ENCODE measurements at regions not wholly inside any gene's neighbourhood (a gene's known extent, or its start where the extent isn't known, plus 50 kb on each side); places are given as distances from the start of the nearest gene placed in this dataset.
"Not testable (repeated sequence)": the region's sequence is repeated elsewhere in the genome, so short reads cannot be mapped to it uniquely, and the experiment has no call there.

DNA sequence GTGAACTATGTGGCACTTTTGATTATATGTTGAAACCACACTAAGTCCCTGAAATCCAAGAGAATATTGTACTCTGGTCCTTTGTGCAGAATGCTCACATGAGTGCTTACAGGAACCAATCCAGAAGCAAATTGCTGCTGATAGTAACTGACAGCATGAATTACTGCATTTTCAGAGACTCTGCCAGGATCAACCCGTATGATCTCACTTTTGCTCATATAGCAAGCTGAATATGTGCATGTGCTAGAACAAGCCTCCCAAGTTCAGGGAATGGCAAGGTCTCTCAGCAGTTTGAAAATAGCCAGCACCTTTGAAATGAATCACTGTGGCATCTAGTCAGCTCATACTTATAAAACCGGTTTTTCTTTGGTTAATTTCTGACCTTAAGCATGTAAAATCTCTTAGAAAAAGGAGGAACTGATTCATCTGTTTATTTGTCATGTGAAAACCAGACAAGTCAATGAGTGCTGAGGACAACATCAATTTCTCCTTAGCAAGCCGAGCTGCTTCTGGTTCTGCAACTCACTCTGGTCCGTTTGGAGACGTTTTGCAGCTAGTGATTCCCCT, 215.7 kb upstream of the ELL2 start:
- no peak overlapping the region for H2AFZ ChIP-seq (ENCODE audit: low read depth, low read length)
- no peaks in the 10 kb centered on the region for H3K4me1 ChIP-seq (ENCODE audit: insufficient read depth, low read length)
- no peaks in the 10 kb centered on the region for H3K9me3 ChIP-seq (ENCODE audit: low read length)
- no peaks in the 10 kb centered on the region for H3K27me3 ChIP-seq (ENCODE audit: insufficient read depth, low read length)
- H3K4me3 ChIP-seq (ENCODE audit: low read length): no peak overlapping the region
- H3K36me3 ChIP-seq (ENCODE audit: insufficient read depth, low read length): no peaks in the 10 kb centered on the region

DNA sequence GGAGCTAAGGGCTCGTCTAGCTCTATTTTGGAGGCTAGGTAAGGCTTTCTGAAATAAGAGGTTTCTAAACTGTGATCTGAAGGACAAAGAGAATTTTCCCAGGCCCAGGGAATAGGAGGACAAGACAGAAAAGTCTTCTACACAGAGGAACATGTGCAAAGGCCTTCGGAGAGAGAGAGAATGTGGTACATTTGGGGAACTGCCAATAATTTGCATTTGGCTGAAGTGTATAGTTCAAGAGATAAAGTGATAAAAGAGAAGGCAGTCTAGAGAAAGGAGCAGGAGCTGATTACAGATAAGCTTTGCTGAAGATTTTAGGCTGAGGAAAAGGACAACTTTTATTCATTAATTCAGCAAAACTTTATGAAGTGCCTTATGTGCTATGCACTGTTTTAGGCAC, 214.4 kb upstream of the ELL2 start:
- Histone ChIP-seq H3K4me3 (ENCODE audit: low read length) (no peak overlapping the region), H2AFZ (ENCODE audit: low read depth, low read length) (no peak overlapping the region), H3K36me3 (ENCODE audit: insufficient read depth, low read length) (no peaks in the 10 kb centered on the region), H3K27me3 (ENCODE audit: insufficient read depth, low read length) (no peaks in the 10 kb centered on the region), H3K4me1 (ENCODE audit: insufficient read depth, low read length) (no peaks in the 10 kb centered on the region), H3K9me3 (ENCODE audit: low read length) (no peaks in the 10 kb centered on the region)

DNA sequence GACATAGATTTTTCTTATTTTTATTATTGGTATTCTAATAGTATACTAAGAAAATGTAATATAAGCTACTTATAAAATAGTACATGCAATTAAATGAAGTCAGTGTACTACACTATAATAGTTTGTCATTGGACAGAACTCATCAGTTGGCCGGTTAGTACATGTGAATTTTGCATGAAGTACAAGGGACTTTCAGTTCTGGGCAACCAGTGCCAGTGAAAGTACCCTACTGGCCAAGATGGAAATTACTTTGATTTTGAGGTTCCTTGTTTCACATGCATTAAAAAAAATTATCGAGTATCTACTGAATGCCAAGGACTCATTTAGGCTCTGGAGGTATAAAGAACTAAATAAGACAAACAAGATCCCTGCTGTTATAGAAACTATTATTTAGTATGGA, 213.4 kb upstream of the ELL2 start:
- no peaks in the 10 kb centered on the region for H3K36me3 ChIP-seq (ENCODE audit: insufficient read depth, low read length)
- no peaks in the 10 kb centered on the region for H3K4me1 ChIP-seq (ENCODE audit: insufficient read depth, low read length)
- no peak overlapping the region for H3K4me3 ChIP-seq (ENCODE audit: low read length)

DNA sequence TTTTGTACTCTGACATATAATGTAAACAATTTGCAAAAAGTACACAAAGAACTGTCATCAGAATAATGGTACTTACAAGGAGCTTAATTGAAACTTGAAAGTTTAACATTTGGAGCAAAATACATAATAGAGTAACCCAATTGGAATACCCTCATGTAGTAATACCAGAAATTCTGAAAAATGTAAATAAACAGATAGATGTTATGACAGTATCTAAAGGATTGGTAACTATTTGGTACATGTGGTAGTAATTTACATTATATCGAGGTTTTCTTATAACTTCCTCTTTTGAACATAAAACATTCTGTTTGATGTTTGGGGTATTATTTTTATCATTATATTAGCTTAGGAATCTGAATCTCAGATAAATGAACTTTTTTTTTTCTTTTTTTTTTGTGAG, 211.7 kb upstream of the ELL2 start:
- no peaks in the 10 kb centered on the region for H3K27me3 ChIP-seq (ENCODE audit: insufficient read depth, low read length)

More for the DNA sequence above, 213.4 kb upstream of the ELL2 start:
- Histone ChIP-seq H2AFZ (ENCODE audit: low read depth, low read length) (no peak overlapping the region), H3K9me3 (ENCODE audit: low read length) (no peaks in the 10 kb centered on the region), H3K27me3 (ENCODE audit: insufficient read depth, low read length) (no peaks in the 10 kb centered on the region)

DNA sequence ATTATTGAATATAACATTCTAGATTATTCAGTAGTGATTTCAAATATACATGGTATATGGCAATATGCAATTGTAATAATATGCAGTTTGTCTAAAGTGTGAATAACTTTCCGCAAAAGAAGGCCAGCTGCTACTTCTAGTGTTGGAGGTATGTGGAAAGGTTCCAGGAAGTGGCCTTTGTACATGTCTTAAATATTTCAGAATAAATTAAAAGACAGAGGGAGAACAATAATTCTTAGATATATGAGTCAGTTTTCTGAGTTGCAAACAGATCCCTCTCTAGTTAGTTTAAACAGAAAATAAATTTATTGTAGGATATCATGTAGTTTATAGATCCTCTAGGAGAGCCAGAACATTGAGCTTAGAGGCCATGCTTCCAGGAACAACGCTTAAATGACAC, 210.8 kb upstream of the ELL2 start:
- Histone ChIP-seq H2AFZ (ENCODE audit: low read depth, low read length) (no peak overlapping the region), H3K4me1 (ENCODE audit: insufficient read depth, low read length) (no peaks in the 10 kb centered on the region), H3K4me3 (ENCODE audit: low read length) (no peak overlapping the region), H3K9me3 (ENCODE audit: low read length) (no peaks in the 10 kb centered on the region), H3K27me3 (ENCODE audit: insufficient read depth, low read length) (no peaks in the 10 kb centered on the region), H3K36me3 (ENCODE audit: insufficient read depth, low read length) (no peaks in the 10 kb centered on the region)

More for the DNA sequence above, 211.7 kb upstream of the ELL2 start:
- no peak overlapping the region for H3K4me3 ChIP-seq (ENCODE audit: low read length)
- no peaks in the 10 kb centered on the region for H3K4me1 ChIP-seq (ENCODE audit: insufficient read depth, low read length)
- no peaks in the 10 kb centered on the region for H3K36me3 ChIP-seq (ENCODE audit: insufficient read depth, low read length)
- no peaks in the 10 kb centered on the region for H3K9me3 ChIP-seq (ENCODE audit: low read length)
- no peak overlapping the region for H2AFZ ChIP-seq (ENCODE audit: low read depth, low read length)

DNA sequence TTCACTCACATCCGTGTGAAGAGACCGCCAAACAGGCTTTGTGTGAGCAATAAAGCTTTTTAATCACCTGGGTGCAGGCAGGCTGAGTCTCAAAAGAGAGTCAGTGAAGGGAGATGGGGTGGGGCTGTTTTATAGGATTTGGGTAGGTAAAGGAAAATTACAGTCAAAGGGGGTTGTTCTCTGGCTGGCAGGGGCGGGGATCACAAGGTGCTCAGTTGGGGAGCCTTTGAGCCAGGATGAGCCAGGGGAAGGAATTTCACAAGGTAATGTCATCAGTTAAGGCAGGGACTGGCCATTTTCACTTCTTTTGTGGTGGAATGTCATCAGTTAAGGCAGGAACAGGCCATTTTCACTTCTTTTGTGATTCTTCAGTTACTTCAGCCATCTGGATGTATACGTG, 210.3 kb upstream of the ELL2 start:
- H3K4me3 ChIP-seq (ENCODE audit: low read length); H3K27me3 ChIP-seq (ENCODE audit: insufficient read depth, low read length); H2AFZ ChIP-seq (ENCODE audit: low read depth, low read length); H3K4me1 ChIP-seq (ENCODE audit: insufficient read depth, low read length); H3K36me3 ChIP-seq (ENCODE audit: insufficient read depth, low read length); H3K9me3 ChIP-seq (ENCODE audit: low read length): not testable (repeated sequence)

DNA sequence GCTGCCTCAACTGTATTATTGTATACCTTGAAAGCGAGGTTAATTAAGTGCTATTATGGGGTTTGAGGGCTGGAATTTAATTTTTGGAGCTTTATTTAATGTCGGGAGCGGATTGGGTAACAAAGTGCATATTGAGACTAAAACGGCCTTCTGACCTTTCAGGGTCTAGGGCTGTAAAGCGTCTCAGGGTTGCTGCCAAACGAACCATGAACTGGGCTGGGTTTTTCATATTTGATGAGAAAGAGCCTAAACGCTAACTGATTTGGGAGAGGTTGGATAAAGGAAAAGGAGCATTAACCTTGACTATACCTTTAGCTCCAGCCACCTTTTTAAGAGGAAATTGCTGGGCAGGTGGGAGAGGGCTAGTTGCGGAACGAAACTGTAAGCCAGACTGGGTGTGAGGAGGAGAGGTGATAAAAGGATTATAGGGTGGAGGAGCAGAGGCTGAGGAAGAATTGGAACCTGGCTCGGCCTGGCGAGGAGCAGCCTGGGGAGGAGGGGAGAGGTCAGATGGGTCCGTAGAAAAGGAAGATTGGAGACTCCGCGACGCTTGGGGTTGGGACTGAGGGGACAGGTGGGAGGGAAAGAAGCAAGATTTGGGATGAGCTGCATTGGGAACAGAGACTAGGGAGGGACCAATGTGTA, 209.0 kb upstream of the ELL2 start:
- not testable (repeated sequence) for H3K36me3 ChIP-seq (ENCODE audit: insufficient read depth, low read length); H3K9me3 ChIP-seq (ENCODE audit: low read length); H2AFZ ChIP-seq (ENCODE audit: low read depth, low read length); H3K4me1 ChIP-seq (ENCODE audit: insufficient read depth, low read length); H3K4me3 ChIP-seq (ENCODE audit: low read length); H3K27me3 ChIP-seq (ENCODE audit: insufficient read depth, low read length)

DNA sequence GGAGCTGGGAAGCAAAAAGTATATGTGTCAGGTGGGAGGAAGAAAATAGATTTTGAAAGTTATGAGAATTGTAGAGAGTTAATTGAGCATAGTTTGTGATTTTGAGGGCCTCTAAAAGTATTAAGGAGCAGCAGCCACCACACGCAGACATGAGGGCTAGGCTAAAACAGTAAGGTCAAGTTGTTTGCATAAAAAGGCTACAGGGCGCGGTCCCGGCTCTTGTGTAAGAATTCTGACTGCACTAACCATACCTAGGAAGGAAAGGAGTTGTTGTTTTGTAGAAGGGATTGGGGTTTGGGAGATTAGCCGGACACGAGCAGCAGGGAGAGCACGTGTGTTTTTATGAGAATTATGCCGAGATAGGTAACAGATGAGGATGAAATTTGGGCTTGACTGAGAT, 207.2 kb upstream of the ELL2 start:
- not testable (repeated sequence) for H2AFZ ChIP-seq (ENCODE audit: low read depth, low read length); H3K4me1 ChIP-seq (ENCODE audit: insufficient read depth, low read length); H3K4me3 ChIP-seq (ENCODE audit: low read length); H3K9me3 ChIP-seq (ENCODE audit: low read length); H3K36me3 ChIP-seq (ENCODE audit: insufficient read depth, low read length); H3K27me3 ChIP-seq (ENCODE audit: insufficient read depth, low read length)

DNA sequence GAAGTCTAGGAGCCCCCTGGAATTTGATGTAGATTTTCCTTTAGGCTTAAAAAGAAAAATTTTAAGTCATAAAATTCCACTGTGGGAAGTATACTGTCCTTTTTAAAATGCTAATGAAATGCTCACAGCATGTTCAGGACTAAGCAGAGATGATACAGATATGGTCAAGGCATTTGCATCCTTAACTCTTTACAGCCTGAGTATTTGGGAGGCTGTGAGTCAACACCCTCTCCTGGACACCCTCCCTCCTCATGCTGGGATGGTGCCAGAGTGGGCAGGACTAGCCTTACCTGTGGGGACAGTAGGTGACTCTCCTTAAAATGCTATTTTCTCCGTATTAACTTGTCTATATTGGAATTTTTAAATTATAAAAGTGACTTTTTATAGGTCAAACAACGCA, 197.4 kb upstream of the ELL2 start:
- Histone ChIP-seq H2AFZ (ENCODE audit: low read depth, low read length) (no peak overlapping the region), H3K4me3 (ENCODE audit: low read length) (no peak overlapping the region), H3K4me1 (ENCODE audit: insufficient read depth, low read length) (no peaks in the 10 kb centered on the region), H3K9me3 (ENCODE audit: low read length) (no peaks in the 10 kb centered on the region), H3K36me3 (ENCODE audit: insufficient read depth, low read length) (no peaks in the 10 kb centered on the region), H3K27me3 (ENCODE audit: insufficient read depth, low read length) (no peaks in the 10 kb centered on the region)

DNA sequence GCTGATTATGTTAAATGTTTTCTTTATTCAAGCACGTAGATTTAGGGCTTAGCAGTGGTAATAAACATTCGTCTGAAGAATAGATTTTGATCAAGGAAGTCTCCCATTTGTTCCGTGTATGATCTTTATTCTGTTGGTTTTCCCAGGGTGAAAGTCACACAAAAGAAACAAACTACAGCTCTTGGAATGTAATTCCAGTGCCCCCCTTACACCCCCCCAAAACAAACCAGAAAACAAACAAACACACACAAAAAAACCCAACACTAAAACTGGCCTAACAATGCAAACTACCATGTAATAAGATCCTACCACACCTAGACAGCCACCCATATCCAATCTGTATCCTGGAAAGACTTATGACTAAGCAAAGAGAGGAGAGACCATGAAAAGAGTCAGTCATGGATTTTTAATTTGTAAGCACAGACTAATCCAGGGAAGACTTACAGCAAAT, 196.2 kb upstream of the ELL2 start:
- Histone ChIP-seq H3K36me3 (ENCODE audit: insufficient read depth, low read length) (no peaks in the 10 kb centered on the region), H3K4me1 (ENCODE audit: insufficient read depth, low read length) (no peaks in the 10 kb centered on the region), H3K4me3 (ENCODE audit: low read length) (no peak overlapping the region), H3K27me3 (ENCODE audit: insufficient read depth, low read length) (no peaks in the 10 kb centered on the region), H2AFZ (ENCODE audit: low read depth, low read length) (no peak overlapping the region), H3K9me3 (ENCODE audit: low read length) (no peaks in the 10 kb centered on the region)

DNA sequence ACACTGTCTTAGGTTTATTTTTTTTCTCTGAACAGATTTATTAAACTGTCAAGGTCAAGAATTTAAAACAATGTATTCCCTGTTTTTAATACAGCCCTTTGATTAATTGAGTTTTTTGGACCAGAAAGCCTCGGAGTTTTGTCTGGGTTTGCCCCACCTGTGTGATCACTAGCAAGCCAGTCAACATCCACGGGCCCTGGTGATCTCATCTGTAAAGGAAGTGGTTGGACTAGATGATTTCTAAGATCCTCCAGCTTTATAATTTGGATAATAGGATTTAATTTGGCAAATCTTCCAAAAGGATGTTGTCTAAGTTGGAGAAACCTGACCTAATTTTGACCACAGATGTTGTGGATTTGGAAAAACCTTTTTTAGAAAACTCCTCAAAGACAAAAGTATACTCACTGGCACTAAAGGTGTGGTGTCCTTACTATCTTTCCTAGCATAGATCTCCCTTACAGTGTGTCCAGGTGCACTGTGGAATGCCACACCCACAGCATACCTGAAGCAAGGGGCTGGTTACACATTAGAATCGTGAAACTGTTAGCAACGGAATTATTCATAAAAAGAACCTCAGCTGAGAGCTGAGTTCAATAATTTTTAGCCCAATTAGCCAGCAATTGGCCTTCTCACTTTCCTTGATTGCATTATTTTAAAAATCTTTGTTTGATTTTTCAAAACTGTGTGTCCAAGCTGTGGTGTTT, 195.6 kb upstream of the ELL2 start:
- Histone ChIP-seq H3K9me3 (ENCODE audit: low read length) (no peaks in the 10 kb centered on the region), H2AFZ (ENCODE audit: low read depth, low read length) (no peak overlapping the region), H3K4me1 (ENCODE audit: insufficient read depth, low read length) (no peaks in the 10 kb centered on the region), H3K4me3 (ENCODE audit: low read length) (no peak overlapping the region), H3K27me3 (ENCODE audit: insufficient read depth, low read length) (no peaks in the 10 kb centered on the region), H3K36me3 (ENCODE audit: insufficient read depth, low read length) (no peaks in the 10 kb centered on the region)

DNA sequence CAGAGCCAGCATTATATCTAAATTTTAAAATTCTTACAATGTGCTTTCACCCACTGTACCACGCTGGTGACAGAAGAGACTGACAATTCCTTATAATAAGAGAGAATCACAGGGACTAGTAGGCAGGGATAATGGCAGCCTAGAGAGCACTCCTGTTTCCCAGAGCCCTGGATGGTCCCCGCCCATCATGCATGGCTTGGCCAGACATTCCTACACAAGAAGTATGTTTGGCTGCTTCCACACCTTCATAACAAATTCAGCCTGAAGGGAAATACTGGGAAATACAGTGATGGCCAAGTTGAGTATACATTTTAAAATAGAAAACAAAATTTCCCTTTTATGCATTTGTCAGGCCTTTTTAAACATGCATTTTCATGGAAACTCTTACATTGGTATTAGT, 193.5 kb upstream of the ELL2 start:
- Histone ChIP-seq H3K36me3 (ENCODE audit: insufficient read depth, low read length) (no peaks in the 10 kb centered on the region), H3K4me1 (ENCODE audit: insufficient read depth, low read length) (peaks cover 3% of the 10 kb centered on the region), H3K9me3 (ENCODE audit: low read length) (no peaks in the 10 kb centered on the region), H3K27me3 (ENCODE audit: insufficient read depth, low read length) (no peaks in the 10 kb centered on the region), H2AFZ (ENCODE audit: low read depth, low read length) (no peak overlapping the region), H3K4me3 (ENCODE audit: low read length) (no peak overlapping the region)

DNA sequence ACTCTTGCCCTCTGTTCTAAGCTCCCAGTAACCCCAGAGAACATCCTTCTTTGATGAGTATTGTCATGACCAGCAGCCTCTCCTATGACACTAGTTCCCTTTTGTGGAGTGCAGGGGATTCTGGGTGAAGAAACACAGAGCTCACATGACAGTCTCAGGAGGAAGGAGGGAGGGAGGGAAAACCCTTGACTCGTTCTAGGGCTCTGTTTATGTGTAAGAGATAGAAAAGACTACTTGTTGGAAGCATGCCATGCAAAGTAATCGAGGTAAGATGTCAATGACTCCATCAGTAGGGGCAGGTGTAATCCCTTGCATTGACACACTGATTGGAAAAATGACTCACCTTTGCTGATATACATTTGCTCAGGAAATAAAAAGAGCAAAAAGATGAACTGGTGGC, 190.2 kb upstream of the ELL2 start:
- H3K9me3 ChIP-seq (ENCODE audit: low read length): no peaks in the 10 kb centered on the region
- H3K27me3 ChIP-seq (ENCODE audit: insufficient read depth, low read length): no peaks in the 10 kb centered on the region
- H3K36me3 ChIP-seq (ENCODE audit: insufficient read depth, low read length): no peaks in the 10 kb centered on the region
- H2AFZ ChIP-seq (ENCODE audit: low read depth, low read length): peak overlapping the region; percentile 9
- H3K4me3 ChIP-seq (ENCODE audit: low read length): no peak overlapping the region
- peaks cover 3% of the 10 kb centered on the region for H3K4me1 ChIP-seq (ENCODE audit: insufficient read depth, low read length)

All from neuron (in vitro differentiated cells).